GM21737 (cell line): ENCODE measurements at regions not wholly inside any gene's neighbourhood (a gene's known extent, or its start where the extent isn't known, plus 50 kb on each side); places are given as distances from the start of the nearest gene placed in this dataset.
A peak's percentile ranks its signal among the peaks of the same experiment; 100 is the strongest.

Experiments used
- ATAC-seq: cut with Tn5 transposase; IDR thresholded peaks from one replicate; pipeline ENCODE4 v1.9.1; 2021; ENCODE audit warnings: mild to moderate bottlenecking, moderate library complexity; ENCODE audit not compliant: unreplicated experiment

DNA sequence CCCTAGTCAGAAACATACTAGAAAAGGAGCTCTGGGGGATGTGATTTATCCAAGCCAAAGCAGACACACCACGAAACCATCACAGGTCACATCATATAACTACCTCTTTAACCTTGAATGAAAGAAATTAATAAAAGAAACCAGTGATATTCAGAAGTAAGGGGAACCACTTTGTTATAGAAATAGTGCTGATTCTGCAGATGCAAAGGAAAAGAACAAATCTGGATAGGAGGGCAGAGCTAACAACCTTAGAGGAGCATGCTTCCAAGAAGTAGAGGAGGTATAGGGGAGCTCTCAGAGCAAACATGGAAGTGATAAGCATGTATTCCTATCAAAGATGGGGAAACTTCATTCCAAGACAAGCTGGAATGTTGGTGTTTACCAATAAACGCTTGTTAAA, 117.0 kb upstream of the MDM1 start:
- no peak for ATAC-seq

DNA sequence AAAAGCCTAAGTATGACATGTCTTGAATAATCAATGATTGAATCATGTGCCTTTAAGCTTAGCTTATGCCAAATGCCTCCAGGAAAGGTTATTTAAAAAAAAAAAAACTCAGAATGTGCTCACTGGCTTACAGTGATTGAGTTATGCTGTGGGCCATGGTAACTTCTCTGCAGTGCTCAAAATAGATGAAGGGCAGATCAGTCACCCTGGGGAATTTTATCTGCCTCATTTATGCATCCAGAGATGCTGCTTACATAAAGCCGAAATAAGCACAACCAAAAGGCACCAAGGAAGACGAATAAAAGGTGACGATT, 118.7 kb upstream of the MDM1 start:
- no peak for ATAC-seq

DNA sequence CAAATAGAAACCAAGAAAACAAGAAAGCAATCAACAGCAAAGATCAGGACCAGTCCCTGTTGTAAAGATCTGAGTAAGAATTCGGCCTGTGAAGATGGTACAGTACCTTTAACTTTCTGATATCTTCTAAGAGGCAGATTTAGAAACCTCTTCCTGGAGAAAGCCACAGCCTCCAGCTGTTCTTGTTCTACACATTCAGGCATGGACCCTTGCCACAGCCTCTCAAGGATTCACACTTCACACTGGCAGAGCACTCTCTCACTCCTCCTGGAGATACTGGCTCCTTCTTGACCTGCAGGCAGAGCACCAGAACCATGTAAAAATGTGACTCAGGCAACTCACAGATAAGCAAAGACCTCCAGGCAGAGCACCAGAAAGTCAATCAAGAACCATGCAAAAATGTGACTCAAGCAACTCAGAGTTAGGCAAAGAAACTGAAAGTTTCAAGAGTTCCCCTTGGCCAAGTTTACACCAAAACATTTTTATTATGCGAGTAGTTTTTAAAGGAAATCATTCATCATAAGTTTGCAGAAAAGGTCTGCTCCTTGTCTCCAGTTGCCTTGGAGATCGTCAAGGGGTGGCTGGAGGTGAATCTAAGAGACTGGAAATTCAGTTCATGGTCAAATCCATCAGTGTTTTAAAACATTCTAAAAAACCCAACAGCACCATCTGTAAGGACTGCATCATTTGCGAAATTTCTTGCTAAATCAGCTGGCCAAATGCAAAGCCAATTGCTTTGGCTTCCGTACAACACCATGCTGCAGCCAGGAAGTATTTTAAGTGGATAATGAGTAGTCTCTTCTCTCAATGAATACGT, 119.3 kb upstream of the MDM1 start:
- ATAC-seq, result peak; percentile 57

DNA sequence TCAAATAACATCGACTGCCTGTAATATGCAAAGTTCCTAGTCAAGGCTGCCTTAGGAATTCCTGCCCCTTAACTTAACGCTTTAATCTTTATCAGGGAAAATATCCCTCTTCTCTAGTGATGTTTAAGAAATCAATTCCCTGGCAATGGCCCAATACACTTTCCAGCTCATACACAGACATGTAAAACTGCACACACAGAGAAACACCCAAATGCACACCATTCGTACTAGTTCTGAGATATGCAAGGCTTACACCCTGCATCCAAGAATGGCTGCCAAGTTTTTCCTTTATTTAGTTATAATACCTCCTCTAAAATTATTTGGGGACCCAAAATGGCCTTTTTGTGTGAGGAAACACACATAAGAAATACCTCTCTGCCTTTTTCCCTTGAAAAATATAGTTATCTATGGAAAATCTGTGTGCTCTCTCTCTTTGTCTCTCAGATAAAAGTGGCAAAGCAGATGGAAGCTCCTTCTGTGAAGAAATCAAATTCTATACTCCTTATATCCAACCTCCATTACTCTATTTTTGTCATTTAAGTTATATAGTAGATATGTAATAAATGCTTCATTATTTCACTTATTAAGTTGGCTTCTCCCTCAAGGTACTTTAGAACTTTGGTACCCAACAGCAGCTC, 120.0 kb upstream of the MDM1 start:
- ATAC-seq, result no peak

DNA sequence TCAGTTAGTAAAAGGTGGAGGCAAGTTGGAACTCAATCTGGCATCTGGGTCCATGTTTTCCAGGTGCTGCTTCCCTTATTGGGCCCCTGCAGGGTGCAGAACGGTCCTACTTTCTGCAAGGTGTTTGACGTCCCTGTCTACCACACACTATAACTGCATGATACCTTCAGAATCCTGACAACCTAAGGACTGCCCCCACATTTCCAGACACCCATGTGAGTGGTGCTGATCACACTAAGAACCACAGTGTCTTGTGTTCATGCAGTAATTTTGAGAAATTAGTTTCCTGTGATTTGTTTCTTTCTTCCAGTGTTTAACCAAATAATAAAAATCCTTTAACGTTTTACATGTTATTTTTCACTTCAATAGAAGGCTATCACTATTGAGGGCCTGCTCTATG, 121.1 kb upstream of the MDM1 start:
- no peak for ATAC-seq

DNA sequence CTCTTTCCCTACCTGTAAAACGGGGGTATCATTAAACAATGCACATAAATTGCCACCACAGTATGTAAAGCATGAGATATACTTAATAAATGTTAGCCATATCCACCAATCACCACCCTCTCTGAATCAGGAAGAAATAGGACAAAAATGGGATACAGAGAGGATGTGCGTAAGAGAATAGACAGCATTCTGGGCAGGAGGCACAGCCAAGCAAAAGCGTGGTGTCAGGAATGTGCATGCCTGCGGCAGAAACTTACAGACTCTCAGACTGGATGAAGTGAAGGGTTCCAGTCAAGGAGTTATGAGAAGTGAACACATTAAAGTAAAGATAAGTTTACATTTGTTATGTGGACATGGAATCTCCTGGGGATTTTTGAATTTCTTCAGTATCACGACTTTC, 121.7 kb upstream of the MDM1 start:
- no peak for ATAC-seq

DNA sequence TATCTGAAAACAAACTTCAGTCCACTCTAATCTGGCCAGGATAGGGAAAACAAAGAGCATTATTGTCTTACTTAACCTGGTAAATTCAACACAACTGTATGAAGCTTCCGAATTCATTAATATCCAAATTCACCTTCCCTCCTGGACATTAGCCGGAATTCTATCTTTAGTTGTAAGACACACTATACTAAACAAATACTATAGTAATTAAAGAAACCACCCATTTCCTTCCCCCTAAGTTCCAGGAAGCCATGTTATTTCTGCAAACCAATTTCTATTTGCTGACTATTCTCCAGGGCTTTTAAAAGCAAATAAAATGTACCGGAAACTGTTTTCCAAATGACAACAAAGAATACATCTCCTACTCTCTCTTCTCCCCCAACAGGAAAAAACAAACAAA, 122.7 kb upstream of the MDM1 start:
- no peak for ATAC-seq

DNA sequence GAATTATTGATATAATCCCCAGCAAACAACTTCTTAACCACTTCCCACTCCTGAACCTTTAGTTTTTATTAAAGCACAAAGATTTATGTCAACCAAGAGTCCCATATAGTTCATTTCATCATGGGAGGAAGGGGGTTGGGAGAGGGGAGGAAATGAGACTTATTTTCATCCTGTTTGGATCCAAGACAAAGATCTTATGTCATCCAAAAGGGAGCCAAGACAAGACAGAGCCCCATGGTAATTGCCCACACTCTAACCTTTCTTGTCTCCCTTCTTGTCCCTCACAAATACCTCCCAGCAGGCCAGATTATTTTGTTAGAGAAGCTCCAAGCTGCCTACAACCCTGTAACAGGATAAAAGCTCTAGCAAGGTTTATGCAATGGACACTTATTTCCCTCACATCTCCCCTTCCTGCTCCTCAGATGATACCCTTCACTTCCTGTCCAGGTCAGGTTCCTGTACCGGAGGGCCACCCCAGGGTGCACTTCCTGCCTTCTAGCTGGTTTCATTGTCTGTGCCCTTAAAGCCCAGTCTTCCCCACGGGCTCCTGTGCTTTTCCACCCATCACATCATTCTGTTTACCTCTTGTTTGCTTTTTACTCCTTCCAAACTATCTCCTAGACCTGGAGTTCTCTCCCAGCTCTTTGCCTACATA, 123.7 kb upstream of the MDM1 start:
- no peak for ATAC-seq

DNA sequence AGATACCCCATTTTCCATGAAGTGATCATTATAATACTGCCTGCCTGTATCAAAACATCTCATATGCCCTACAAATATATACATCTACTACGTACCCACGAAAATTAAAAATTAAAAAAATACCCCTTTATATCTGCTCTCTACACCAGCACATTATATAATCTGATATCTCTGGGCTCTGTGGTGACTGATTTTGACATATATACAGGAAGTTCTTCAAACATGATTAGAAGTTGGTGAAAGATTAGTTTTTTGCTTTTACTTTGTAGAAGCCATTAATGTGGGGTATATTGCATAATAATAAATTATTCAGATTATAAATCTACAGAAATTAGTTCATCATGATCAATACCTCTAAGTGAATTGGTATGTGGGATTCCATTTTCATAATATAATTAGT, 126.7 kb upstream of the MDM1 start:
- ATAC-seq, result no peak

DNA sequence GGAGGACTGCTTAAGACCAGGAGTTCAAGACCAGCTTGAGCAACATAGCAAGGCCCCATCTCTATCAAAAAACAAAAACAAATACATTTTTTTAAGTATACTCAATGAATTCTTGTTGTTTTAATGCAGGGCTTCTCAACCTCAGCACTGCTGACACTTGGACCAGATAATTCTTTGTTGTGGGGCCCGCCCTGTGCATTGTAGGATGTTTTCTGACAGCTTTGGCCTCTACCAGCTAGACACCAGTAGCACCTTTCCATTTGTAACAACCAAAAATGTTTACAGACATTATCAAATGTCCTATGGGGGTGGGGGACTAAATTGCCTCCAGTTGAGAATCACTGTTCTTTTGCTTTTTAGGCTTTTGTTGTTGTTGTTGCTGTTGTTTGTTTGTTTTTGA, 128.1 kb upstream of the MDM1 start:
- no peak for ATAC-seq

DNA sequence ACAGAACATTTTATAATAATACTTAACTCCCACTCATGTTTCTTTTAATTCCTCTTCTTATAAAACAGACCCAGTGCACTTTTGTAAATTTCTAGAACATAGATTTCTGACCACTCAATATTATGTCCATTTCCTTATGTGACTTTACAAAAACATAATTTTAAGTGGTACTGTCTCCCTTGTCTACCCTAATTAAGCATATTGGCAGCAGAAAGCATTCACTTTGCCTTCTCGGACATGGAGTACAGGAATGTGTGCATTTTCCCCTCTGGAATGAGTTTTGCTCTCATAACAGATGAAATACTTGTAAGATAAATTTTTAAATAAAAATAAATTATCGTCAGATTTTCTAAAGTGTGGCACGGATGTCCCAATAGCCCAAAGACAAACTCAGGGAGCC, 129.5 kb upstream of the MDM1 start:
- no peak for ATAC-seq

DNA sequence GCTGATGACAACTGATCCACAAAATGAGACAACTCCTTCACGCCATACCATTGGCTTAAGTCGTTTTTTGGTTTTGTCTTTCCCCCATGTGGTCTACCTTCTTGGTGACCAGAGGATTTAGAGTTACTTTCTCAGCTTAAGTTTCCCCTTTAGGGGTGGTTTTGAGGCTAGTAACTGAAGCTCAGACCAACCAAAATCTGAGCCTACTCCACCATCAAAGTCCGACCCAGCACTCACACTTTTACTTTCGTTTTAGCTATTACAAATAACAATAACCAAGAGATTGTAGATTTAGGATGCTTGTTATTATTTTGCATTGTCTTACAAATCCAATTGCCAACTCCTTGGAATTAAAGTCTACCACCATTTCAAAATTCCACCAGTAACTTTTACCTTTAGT, 130.6 kb upstream of the MDM1 start:
- no peak for ATAC-seq

DNA sequence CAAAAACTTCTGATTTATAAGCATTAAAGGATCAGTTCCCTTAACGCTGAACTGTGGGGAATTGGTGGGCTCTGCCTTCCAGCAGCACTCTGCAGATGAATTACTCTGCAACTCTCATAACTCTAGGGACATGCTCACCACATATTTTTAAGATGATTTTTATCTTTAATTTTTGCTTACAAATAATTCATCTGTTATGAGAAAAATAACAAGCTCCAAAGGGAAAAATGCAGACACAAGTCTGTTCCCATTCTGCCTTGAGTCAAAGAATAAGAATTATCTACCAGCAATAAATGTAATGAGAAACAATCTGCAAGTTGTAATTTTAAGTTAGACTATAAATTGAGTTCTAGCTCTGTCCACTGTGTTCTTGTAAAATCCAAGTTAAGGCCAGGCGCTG, 133.1 kb upstream of the MDM1 start:
- no peak for ATAC-seq

DNA sequence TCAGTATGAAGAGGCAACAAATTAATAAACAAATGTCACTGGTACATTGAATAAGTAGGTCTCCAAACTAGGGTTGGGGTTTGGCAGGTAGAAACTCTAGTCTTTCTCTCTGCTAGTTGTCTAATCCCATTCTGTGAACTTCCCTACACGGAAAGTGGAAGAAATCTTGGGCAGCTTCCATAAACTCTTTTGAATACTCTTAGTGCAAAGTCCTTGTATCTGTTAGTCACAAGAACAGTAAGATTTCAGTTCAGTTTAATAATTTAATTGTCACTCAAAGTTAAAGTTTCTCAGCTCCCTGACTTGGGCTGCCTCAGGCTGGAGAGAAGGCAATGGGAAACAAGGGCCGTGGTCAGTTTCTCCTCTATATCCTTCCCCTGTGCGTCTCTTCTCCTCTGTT, 135.4 kb upstream of the MDM1 start:
- no peak for ATAC-seq

DNA sequence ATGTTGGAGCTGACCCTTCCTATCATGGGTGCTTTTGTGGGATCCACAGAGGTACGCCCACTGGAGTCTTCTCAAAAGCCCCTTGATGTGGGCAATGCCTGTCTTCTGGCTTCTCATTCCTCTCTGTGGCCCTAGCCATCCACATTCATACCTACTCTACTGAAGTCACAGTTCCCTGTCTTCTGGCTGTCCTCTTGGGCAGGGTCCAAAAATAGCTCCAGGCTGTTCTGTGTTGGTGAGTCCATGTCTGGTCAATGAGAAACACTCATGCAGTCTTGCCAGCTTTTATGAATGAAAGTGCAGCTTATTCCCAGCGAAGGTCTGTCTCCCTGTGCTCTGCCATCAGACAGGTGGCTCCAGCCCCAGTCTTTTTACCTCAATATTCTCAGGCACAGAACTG, 135.9 kb upstream of the MDM1 start:
- no peak for ATAC-seq

DNA sequence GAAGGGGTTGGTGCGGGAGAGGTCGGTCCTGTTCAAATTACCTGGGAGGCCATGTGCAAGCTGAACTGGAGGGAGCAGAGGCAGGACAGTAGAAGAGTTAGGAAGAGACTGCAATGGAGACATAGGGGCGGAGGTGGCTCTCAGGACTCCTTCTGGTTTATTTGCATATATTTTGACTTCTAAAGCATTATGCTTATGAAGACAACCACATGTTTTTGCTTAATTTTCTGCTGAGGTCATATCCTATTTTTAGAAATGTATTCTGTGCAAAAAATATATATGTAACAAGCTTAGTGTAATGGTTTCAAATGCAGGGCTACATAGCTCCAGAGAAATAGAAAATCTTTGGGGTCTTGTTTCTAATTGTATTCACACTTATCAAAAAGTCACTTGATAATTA, 137.0 kb upstream of the MDM1 start:
- no peak for ATAC-seq

DNA sequence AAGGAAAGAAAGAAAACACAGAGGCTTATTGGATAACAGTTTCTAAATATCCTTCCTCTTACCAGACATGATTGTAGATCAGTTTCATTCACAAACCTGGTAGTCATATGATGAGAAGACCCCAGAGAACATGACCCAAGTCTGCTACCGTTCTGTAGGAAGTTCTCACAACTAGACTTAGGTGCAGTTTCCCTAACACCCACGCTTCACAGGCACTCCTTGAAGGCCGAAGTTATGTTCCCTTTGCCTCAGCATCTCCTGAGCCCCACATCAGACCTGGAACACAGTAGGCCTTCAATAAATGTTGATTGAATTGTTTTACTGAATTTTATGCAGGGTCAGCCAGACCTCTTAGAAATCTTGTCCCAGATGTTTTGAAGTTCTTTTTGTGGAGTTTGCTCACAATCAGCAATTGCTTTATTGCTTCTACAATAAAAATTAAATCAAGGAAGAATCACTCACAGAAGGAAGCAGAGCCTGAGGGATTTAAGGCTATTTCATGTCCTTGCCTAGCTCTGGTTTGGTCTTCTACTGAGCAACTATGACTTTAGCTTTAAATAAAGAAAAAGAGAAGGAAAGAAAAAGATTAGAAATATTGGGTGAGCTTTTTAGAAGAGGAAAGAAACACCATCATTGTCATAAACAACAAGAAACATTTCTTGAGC, 138.6 kb upstream of the MDM1 start:
- no peak for ATAC-seq

DNA sequence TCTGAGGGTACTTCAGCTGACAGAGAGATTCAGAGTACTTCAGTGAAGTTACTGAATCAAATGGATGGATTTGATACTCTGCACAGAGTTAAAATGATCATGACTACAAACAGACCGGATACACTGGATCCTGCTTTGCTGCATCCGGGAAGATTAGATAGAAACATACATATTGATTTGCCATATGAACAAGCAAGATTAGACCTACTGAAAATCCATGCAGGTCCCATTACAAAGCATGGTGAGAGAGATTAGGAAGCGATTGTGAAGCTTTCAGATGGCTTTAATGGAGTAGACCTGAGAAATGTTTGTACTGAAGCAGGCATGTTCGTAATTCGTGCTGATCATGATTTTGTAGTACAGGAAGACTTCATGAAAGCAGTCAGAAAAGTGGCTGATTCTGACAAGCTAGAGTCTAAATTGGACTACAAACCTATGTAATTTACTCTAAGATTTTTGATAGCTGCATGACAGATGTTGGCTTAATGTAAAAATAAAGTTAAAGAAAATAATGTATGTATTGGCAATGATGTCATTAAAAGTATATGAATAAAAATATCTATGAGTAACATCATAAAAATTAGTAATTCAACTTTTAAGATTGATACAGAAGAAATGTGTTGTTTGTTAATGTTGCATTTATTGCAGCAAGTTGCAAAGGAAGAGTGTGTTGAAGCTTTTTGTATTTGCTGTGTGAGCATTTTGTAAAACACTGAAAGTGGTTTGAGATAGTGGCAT, 136.1 kb upstream of the RAP1B start:
- no peak for ATAC-seq

DNA sequence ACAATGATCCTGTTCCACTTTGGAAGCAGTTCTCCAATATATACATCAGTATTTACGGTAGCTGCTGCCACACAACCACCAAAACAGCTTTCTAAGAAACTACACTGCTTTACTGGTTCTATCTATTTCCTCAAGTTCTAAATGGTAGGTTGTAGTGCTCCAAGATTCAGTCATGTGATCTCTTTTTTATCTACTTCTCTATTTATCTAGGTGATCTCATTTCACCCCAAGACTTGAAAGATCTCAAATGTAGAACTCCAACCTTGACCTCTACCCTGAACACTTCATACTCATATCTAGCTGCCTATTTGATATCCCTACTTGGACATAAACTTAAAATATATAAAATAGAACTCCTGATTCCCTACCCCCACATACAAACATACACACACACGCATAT, 133.9 kb upstream of the RAP1B start:
- ATAC-seq, result no peak

DNA sequence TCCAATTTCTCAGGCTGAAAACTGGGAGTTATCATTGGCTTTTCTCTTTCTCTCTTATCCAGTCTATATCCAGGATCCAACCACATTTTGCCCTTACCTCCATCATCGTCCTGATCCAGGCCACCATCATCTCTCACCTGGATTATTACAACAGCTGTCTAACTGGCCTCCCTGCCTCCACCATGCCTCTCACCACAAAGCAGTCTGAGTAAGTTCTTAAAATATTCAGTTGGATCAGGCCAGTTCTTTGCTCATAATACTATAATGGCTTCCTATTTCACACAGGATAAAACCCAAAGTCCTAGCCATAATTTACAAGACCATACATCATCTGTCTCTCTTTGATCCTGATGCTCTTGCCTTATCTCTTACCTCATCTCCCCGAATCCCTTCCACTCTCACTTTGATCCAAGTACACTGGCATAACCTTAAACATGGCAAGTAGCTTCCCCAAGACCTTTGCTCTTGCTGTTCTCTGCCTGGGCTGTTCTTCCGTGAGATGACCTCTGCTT, 133.4 kb upstream of the RAP1B start:
- no peak for ATAC-seq

DNA sequence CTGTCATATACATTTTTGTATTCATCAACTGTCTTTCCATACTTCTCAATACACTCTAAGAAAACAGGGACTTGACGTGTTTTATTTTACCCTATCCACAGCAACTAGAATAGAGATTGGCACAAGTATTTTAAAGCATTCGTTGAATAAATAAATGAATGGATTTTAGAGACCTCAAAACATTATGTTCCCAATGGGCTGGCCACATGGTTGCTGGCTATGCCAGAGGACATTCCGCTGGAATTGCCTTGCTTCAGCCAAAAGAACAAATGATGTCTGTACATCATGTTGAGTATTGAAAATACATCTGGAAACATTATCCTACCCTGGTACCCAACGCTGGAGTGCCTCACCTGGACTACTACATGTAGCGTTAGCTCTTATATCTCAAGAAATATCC, 132.8 kb upstream of the RAP1B start:
- no peak for ATAC-seq
